Keratinocyte (primary cell): ENCODE measurements at regions not wholly inside any gene's neighbourhood (a gene's known extent, or its start where the extent isn't known, plus 50 kb on each side); places are given as distances from the start of the nearest gene placed in this dataset.
A peak's percentile ranks its signal among the peaks of the same experiment; 100 is the strongest.

ENCODE experiments used
- DNase-seq: peaks from one replicate; pipeline ENCODE4 v3.0.0-alpha.2; 2011; ENCODE audit warnings: low read depth, missing footprints, low spot score
- FAIRE-seq: peaks from 2 replicates; lab custom pipeline; 2011; peaks lifted over from hg19 to GRCh38; lab: Jason Lieb, UNC
- H2AFZ ChIP-seq: 2 replicates; pipeline ENCODE4 v1.6.0; 2012; ENCODE audit warnings: low read length, control low read depth, inconsistent platforms; ENCODE audit not compliant: control insufficient read depth
- H3K27ac ChIP-seq: 2 replicates; pipeline ENCODE4 v1.5.1; 2011; ENCODE audit warnings: low read length; ENCODE audit not compliant: control insufficient read depth, insufficient read depth
- H3K27me3 ChIP-seq: 3 replicates; pipeline ENCODE4 v1.6.0; 2011; ENCODE audit warnings: low read length; ENCODE audit not compliant: control insufficient read depth, insufficient read depth; ENCODE audit errors: extremely low read depth
- H3K36me3 ChIP-seq, 2 experiments: 2 replicates in 1 of 2; 3 replicates in 1 of 2; pipeline ENCODE4 v1.5.1; 2011; ENCODE audit warnings: low read length in 2 of 2, mild to moderate bottlenecking in 1 of 2; ENCODE audit not compliant: control insufficient read depth in 2 of 2, insufficient read depth in 2 of 2; ENCODE audit errors: extremely low read depth in 1 of 2
- H3K4me1 ChIP-seq: 3 replicates; pipeline ENCODE4 v1.5.1; 2011; ENCODE audit warnings: low read length; ENCODE audit not compliant: control insufficient read depth, insufficient read depth; ENCODE audit errors: extremely low read depth
- H3K4me2 ChIP-seq: 3 replicates; pipeline ENCODE4 v1.6.0; 2011; ENCODE audit warnings: low read depth, low read length; ENCODE audit not compliant: control insufficient read depth, insufficient read depth; ENCODE audit errors: extremely low read depth
- H3K4me3 ChIP-seq, 3 experiments: fragments of 200-600 bp in 1 of 3; sonication (generic) in 1 of 3; 2 replicates in 2 of 3; 3 replicates in 1 of 3; pipeline ENCODE4 v1.5.1; 2011 to 2016; ENCODE audit warnings: low read length in 3 of 3, mild to moderate bottlenecking in 3 of 3, control low read depth in 2 of 3, inconsistent platforms in 1 of 3, low read depth in 1 of 3, mixed read lengths in 1 of 3, mixed run types in 1 of 3, moderate library complexity in 1 of 3; ENCODE audit not compliant: control insufficient read depth in 2 of 3, insufficient read depth in 2 of 3; ENCODE audit errors: extremely low read depth in 1 of 3
- H3K79me2 ChIP-seq: 2 replicates; pipeline ENCODE4 v1.6.0; 2012; ENCODE audit warnings: low read length; ENCODE audit not compliant: control insufficient read depth, insufficient read depth
- H3K9ac ChIP-seq: 3 replicates; pipeline ENCODE4 v1.6.0; 2011; ENCODE audit warnings: low read length; ENCODE audit not compliant: control insufficient read depth, insufficient read depth; ENCODE audit errors: extremely low read depth
- H3K9me1 ChIP-seq: 3 replicates; pipeline ENCODE4 v1.6.0; 2011; ENCODE audit warnings: low read length; ENCODE audit not compliant: control insufficient read depth, insufficient read depth; ENCODE audit errors: extremely low read depth
- H3K9me3 ChIP-seq: 2 replicates; pipeline ENCODE4 v1.5.1; 2012; ENCODE audit warnings: low read depth, low read length; ENCODE audit not compliant: control insufficient read depth
- H4K20me1 ChIP-seq: 3 replicates; pipeline ENCODE4 v1.6.0; 2011; ENCODE audit warnings: low read length; ENCODE audit not compliant: control insufficient read depth, insufficient read depth; ENCODE audit errors: extremely low read depth
- CTCF ChIP-seq, 3 experiments: IDR thresholded peaks in 1 of 3; conservative IDR thresholded peaks in 1 of 3; optimal IDR thresholded peaks in 1 of 3; 2 replicates in 2 of 3; 3 replicates in 1 of 3; pipeline versions ENCODE3 to v1.5.1; 2011; ENCODE audit warnings: low read length in 3 of 3, mild to moderate bottlenecking in 3 of 3, moderate library complexity in 2 of 3, control low read depth in 1 of 3, inconsistent platforms in 1 of 3; ENCODE audit not compliant: insufficient read depth in 2 of 3; ENCODE audit errors: extremely low read depth in 1 of 3
- EZH2 ChIP-seq: IDR thresholded peaks from one replicate; pipeline ENCODE4 v1.6.1; 2012; ENCODE audit warnings: inconsistent platforms, mild to moderate bottlenecking, low read length, moderate library complexity
- dilution Hi-C: fragments of 300-500 bp; cut with MboI; formaldehyde crosslinking; loops from one replicate; pipeline ENCODE4 v1.7.0; 2020; ENCODE audit warnings: low sequenced_read_pairs; ENCODE audit not compliant: extremely low pct_ligation_motif_present

- Histone ChIP-seq H3K9ac (no peak overlapping the region), H3K79me2 (no peaks in the 10 kb centered on the region), H3K9me1 (no peaks in the 10 kb centered on the region), H3K4me3 (no peak overlapping the region), H3K27me3 (no peaks in the 10 kb centered on the region), H3K4me1 (peaks cover 3% of the 10 kb centered on the region), H4K20me1 (no peaks in the 10 kb centered on the region), H2AFZ (peak overlapping the region; percentile 54), H3K27ac (no peak overlapping the region), H3K9me3 (no peaks in the 10 kb centered on the region), H3K36me3 (no peaks in the 10 kb centered on the region), H3K4me2 (peak overlapping the region; percentile 32)
- dilution Hi-C loops = no loop called here
- TF ChIP-seq CTCF (optimal IDR thresholded peaks at IDR 0.05 in 1 of 3, IDR thresholded peaks at IDR 0.05 in 1 of 3, conservative IDR thresholded peaks at IDR 0.05 in 1 of 3; ENCODE audit: extremely low read depth in 1 of 3, insufficient read depth in 2 of 3, low read length in 3 of 3) (no peak), EZH2 (no peak)
- no peak for DNase-seq
- no peak for FAIRE-seq
Measured at GRCh38 chr13:90640976-90641375, 706.5 kb upstream of the MIR17HG start.

GRCh38 chr13:90641884-90642283 is 705.6 kb upstream of the MIR17HG start:
- FAIRE-seq = no peak

More at GRCh38 chr13:90641884-90642283, 705.6 kb upstream of the MIR17HG start:
- Histone ChIP-seq H3K4me3 (no peak overlapping the region), H3K4me1 (peaks cover 3% of the 10 kb centered on the region), H4K20me1 (no peaks in the 10 kb centered on the region), H3K4me2 (no peak overlapping the region), H3K27ac (no peak overlapping the region), H3K9me3 (no peaks in the 10 kb centered on the region), H3K9me1 (no peaks in the 10 kb centered on the region), H3K27me3 (no peaks in the 10 kb centered on the region), H3K79me2 (no peaks in the 10 kb centered on the region), H3K9ac (no peak overlapping the region), H3K36me3 (no peaks in the 10 kb centered on the region), H2AFZ (no peak overlapping the region)
- no peak for DNase-seq
- TF ChIP-seq EZH2 = no peak
- no peak for TF ChIP-seq CTCF (optimal IDR thresholded peaks at IDR 0.05 in 1 of 3, IDR thresholded peaks at IDR 0.05 in 1 of 3, conservative IDR thresholded peaks at IDR 0.05 in 1 of 3; ENCODE audit: extremely low read depth in 1 of 3, insufficient read depth in 2 of 3, low read length in 3 of 3)
- dilution Hi-C loops = no loop called here
